Ectodermal cell (in vitro differentiated cells): ENCODE measurements at regions not wholly inside any gene's neighbourhood (a gene's known extent, or its start where the extent isn't known, plus 50 kb on each side); places are given as distances from the start of the nearest gene placed in this dataset.

ENCODE experiments used
- H3K27ac ChIP-seq: 2 replicates; pipeline ENCODE4 v1.7.0; 2013; ENCODE audit warnings: mild to moderate bottlenecking, low read depth, low read length; ENCODE audit not compliant: insufficient read depth, poor library complexity, severe bottlenecking
- H3K27me3 ChIP-seq: 2 replicates; pipeline ENCODE4 v1.7.0; 2013; ENCODE audit warnings: mild to moderate bottlenecking, low read length; ENCODE audit not compliant: insufficient read depth, control insufficient read depth, poor library complexity, severe bottlenecking
- H3K36me3 ChIP-seq: one replicate; pipeline ENCODE4 v1.7.0; 2013; ENCODE audit warnings: low read length; ENCODE audit not compliant: control insufficient read depth, insufficient read depth
- H3K4me1 ChIP-seq: one replicate; pipeline ENCODE4 v1.7.0; 2013; ENCODE audit warnings: low read length; ENCODE audit not compliant: control insufficient read depth, insufficient read depth
- H3K4me3 ChIP-seq: 2 replicates; pipeline ENCODE4 v1.7.0; 2013; ENCODE audit warnings: low read depth, low read length, control low read depth; ENCODE audit not compliant: insufficient read depth
- H3K9me3 ChIP-seq: 2 replicates; pipeline ENCODE4 v1.7.0; 2013; ENCODE audit warnings: mild to moderate bottlenecking, low read length, moderate library complexity; ENCODE audit not compliant: control insufficient read depth
- WGBS, 2 experiments: methylation state at CpG; one replicate each; pipeline ENCODE4 v1.1.7; 2013; ENCODE audit warnings: missing lambda C conversion rate in 2 of 2; 5-methylcytosine and 5-hydroxymethylcytosine counted together

DNA sequence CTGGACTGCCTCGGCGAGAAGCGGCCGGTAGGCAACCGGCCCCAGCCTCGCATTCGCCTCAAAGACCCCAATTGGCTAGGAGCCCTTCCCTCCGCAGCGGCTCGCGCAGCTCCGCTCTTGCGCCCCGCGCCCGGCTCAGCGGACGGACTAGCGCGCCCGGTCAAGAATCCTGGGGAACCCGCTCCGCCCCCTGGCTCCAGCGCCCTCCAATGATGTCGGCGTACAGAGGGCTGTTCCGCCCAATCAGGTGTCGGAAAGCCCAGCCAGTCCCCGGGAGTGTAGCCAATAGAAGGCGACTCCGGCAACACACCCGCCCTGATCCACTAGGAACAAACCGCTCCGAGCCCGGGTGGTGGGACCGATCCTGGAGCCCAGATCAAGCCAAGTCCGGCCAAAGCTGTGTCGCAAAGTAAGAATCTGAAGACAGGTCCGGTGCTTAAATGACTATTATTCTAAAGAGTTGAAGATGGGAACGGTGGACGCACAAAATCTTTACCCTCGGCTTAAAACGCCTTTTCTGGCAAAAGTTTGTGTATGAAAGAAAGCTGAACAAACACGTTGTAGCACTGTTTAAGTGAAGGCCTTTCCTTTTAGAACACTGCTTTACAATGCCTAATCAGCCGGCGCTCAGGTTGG lies 132.2 kb downstream of the OGFRL1 start:
- Histone ChIP-seq H3K4me3 (peak overlapping the region; percentile 71), H3K27ac (peak overlapping the region; percentile 67), H3K9me3 (no peaks in the 10 kb centered on the region), H3K36me3 (no peaks in the 10 kb centered on the region), H3K4me1 (no peaks in the 10 kb centered on the region), H3K27me3 (peaks cover 21% of the 10 kb centered on the region)
- WGBS, 2 experiments, result 19 to 20% methylated on average over 46 of the region's 46 CpGs

DNA sequence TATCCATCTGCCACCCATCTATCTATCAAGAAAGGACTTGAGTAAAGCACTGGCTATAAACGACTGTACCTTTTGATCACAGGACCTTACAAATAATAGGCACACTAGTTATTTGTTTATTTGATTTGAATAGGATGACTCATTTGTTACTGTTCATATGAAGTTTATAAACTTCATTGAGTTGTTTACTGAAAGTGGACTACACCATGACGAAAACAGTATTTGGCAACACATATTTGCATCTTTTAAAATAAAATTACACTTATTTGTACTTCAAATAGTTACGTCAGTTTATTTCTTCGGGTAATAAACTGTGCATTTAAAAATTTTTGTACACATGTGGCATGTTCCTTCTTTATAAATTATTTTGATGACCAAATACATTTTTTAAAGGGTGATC lies 133.0 kb downstream of the OGFRL1 start:
- H3K4me3 ChIP-seq, result no peak overlapping the region
- H3K36me3 ChIP-seq, result no peaks in the 10 kb centered on the region
- H3K27ac ChIP-seq, result no peak overlapping the region
- H3K27me3 ChIP-seq, result peaks cover 21% of the 10 kb centered on the region
- WGBS, 2 experiments, result 94% methylated on average over 4 of the region's 4 CpGs; no CpG with 5 or more reads in 1 of the 2 experiments
- no peaks in the 10 kb centered on the region for H3K4me1 ChIP-seq
- H3K9me3 ChIP-seq, result no peaks in the 10 kb centered on the region

DNA sequence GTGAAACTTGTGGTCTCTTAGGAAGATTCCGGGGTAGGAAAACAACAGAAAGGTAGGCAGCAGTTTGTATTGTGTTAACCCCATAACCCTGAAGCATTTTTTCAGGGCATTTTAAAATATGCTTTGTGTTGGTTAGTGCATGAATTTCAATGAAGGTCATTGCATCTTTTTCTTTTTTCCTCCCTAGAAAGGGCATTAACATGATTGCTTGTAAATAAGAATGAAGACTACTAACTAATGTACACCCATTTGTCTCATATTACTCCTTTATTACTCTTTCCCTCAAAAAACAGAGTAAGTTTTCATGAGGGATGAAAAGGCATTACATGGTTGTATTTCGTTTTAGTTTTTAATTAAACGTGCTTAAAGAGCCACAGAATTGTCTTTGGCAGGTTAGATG lies 141.4 kb downstream of the OGFRL1 start:
- no peak overlapping the region for H3K4me3 ChIP-seq
- no peaks in the 10 kb centered on the region for H3K4me1 ChIP-seq
- 84 to 94% methylated on average over 3 of the region's 3 CpGs for WGBS, 2 experiments
- no peaks in the 10 kb centered on the region for H3K36me3 ChIP-seq
- H3K9me3 ChIP-seq, result no peaks in the 10 kb centered on the region
- no peaks in the 10 kb centered on the region for H3K27me3 ChIP-seq
- no peak overlapping the region for H3K27ac ChIP-seq

DNA sequence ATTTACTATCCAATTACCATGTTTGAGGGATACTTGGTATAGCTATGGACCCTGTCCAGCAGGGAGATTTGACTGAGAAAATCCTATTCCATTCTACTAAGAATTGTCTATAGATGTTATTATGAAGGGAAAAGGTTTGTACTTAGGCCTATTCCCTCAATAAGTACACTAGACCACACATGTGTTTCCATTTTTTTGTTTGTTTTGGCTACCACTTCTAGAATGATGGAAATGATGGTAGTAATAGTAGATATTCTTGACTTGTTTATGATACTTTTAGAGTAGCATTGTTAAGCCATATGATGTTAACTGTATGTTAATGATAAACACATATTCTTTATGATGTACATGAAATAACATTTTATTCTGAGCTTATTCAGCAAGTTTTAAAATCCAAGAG lies 144.8 kb downstream of the OGFRL1 start:
- no peak overlapping the region for H3K4me3 ChIP-seq
- no peaks in the 10 kb centered on the region for H3K4me1 ChIP-seq

DNA sequence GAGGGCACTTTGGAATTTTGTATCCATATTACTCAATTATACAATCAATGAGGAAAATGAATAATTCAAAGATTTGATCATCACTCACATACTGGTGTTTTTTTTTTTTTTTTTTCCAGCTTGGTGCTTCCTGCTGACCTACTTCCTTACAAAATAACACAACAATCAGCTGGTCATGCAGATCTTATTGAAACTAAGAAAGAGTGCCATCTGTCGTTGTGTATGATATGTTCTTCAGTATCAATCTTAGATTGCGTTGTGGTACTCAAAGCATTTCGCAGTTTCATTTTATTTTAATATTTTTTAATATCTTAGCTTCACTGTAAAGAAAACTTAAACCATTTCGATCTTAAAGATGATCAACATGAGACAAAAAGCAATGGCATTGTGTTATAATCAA lies 155.6 kb downstream of the OGFRL1 start:
- H3K9me3 ChIP-seq, result no peaks in the 10 kb centered on the region
- H3K4me3 ChIP-seq, result no peak overlapping the region
- 81 to 93% methylated on average over 1 to 2 of the region's 4 CpGs for WGBS, 2 experiments
- peaks cover 2% of the 10 kb centered on the region for H3K4me1 ChIP-seq
- H3K27ac ChIP-seq, result no peak overlapping the region
- no peaks in the 10 kb centered on the region for H3K36me3 ChIP-seq
- H3K27me3 ChIP-seq, result no peaks in the 10 kb centered on the region

More for the DNA sequence above, 144.8 kb downstream of the OGFRL1 start:
- H3K27me3 ChIP-seq, result no peaks in the 10 kb centered on the region
- H3K27ac ChIP-seq, result no peak overlapping the region
- H3K36me3 ChIP-seq, result no peaks in the 10 kb centered on the region
- no peaks in the 10 kb centered on the region for H3K9me3 ChIP-seq

DNA sequence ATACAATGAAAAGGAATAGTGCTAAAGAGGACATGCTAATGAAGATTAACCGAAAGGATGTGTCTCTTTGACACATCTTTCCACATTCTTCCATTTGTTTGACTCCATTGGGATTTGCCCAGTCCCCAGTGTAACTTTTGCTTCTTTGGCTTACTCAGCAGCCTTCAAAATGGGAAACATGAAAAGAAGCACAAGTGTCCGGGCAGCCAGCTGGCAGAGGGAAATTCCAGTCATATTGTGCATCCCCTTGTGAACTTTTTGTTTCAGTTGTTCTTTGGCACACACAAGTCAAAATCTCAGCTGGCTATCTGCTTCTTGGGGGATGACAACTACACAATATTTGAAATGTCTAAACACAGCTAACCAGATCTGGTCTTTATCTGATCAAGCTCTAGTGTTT lies 157.4 kb downstream of the OGFRL1 start:
- Histone ChIP-seq H3K4me3 (no peak overlapping the region), H3K4me1 (peaks cover 2% of the 10 kb centered on the region), H3K27me3 (no peaks in the 10 kb centered on the region), H3K9me3 (no peaks in the 10 kb centered on the region), H3K27ac (no peak overlapping the region), H3K36me3 (no peaks in the 10 kb centered on the region)
- WGBS, 2 experiments, result 90 to 92% methylated on average over 2 of the region's 2 CpGs

DNA sequence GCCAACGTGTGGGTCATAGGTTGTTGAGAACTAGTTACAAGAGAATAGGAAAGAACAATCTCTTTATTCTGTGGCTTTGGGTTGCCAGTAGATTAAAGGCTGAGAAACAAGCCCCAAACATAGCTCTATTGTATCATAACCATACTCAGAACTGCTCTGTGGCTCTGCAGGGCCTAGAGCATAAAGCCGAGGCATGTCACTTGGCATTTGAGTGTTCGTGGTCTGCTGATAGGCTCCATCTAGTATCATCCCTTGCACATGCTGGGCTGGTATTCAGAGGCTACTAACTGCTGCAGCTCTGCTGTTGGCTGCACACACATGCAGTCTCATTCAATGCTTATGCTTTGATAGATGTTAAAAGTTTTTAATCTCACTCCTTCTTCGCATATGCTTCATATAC lies 157.9 kb downstream of the OGFRL1 start:
- Histone ChIP-seq H3K27ac (no peak overlapping the region), H3K4me1 (peaks cover 2% of the 10 kb centered on the region), H3K9me3 (no peaks in the 10 kb centered on the region), H3K36me3 (no peaks in the 10 kb centered on the region), H3K27me3 (no peaks in the 10 kb centered on the region), H3K4me3 (no peak overlapping the region)
- WGBS, 2 experiments, result 90 to 91% methylated on average over 4 of the region's 4 CpGs

DNA sequence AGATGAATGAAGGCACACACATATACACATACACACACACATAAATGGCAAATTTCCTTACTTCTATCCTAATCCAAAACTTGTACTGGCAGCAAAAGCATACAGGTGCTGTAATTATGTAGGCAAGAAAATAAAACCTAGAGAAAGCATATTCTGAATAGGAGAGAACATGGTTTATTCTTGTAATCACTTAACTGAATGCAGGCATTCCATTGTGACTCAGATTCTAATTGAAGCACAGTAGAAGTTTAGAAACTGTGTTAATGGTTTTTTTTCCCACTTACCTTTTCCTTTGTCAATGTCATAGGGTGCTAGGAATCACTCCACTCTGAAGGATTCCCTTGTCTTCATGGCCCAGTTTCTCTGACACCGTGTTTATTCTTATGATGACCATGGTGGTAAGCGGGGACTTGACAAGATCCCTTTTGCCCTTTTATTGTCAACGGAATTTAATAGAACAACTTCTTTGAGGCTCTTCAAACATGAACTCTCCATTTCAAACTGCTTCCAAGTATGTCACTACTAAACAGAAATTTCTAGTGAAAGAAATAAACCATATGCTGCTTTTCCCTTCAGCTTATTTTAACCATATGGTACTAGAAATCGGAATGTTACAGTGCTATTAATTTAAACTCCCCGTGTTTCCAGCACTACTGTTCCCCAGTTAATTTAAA lies 164.2 kb downstream of the OGFRL1 start:
- Histone ChIP-seq H3K9me3 (no peaks in the 10 kb centered on the region), H3K27ac (no peak overlapping the region), H3K27me3 (no peaks in the 10 kb centered on the region), H3K4me3 (no peak overlapping the region), H3K4me1 (no peaks in the 10 kb centered on the region), H3K36me3 (no peaks in the 10 kb centered on the region)
- 82 to 90% methylated on average over 5 of the region's 5 CpGs for WGBS, 2 experiments

DNA sequence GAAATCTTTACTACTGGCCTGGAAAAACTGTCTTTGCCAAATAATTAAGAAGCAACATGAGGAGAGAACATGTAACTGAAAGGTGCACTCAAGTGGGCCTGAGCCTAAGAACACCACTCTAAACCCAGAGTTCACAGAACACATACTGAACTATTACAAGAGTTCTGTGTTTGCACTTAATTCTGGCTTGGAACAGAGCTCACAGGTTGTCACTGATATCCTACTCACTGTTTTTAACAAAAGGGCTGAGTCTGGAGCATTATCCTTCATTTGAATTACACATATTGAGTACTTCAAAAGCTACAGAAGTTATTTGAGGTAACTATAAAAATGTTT lies 164.7 kb downstream of the OGFRL1 start:
- Histone ChIP-seq H3K36me3 (no peaks in the 10 kb centered on the region), H3K9me3 (no peaks in the 10 kb centered on the region), H3K4me1 (no peaks in the 10 kb centered on the region), H3K27me3 (no peaks in the 10 kb centered on the region), H3K27ac (no peak overlapping the region), H3K4me3 (no peak overlapping the region)

DNA sequence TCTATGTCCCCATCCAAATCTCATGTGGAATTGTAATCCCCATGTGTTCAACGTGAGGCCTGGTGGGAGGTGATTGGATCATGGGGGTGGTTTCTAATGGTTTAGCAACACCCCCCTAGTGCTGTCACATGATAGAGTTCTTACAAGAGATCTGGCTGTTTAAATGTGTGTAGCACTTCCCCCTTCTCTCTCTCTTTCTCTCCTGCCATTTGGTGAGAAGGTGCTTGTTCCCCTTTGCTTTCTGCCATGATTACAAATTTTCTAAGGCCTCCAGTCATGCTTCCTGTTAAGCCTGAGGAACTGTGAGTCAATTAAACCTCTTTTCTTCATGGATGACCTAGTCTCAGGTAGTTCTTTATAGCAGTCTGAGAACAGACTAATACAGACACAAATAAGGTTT lies 165.4 kb downstream of the OGFRL1 start:
- no peak overlapping the region for H3K4me3 ChIP-seq
- no peaks in the 10 kb centered on the region for H3K4me1 ChIP-seq
- 54 to 90% methylated on average over 1 of the region's 1 CpG for WGBS, 2 experiments
- H3K27me3 ChIP-seq, result no peaks in the 10 kb centered on the region
- H3K27ac ChIP-seq, result no peak overlapping the region
- no peaks in the 10 kb centered on the region for H3K36me3 ChIP-seq
- H3K9me3 ChIP-seq, result no peaks in the 10 kb centered on the region
